H1 (cell line): ENCODE measurements at regions not wholly inside any gene's neighbourhood (a gene's known extent, or its start where the extent isn't known, plus 50 kb on each side); places are given as distances from the start of the nearest gene placed in this dataset.

Experiments used
- CTCF ChIA-PET: fragments of 300-600 bp; sonication (Branson Sonifier 250); formaldehyde crosslinking; loops from one replicate; lab custom pipeline; 2021; ENCODE audit not compliant: partially characterized antibody; lab: Charles Lee
- POLR2A ChIA-PET: fragments of 300-600 bp; sonication (Branson Sonifier 250); formaldehyde crosslinking; loops from one replicate; lab custom pipeline; 2021; ENCODE audit warnings: inconsistent platforms; ENCODE audit not compliant: partially characterized antibody; lab: Charles Lee
- DNase-seq, 2 experiments: peaks; one replicate each; pipeline versions ENCODE4 v3.0.0 to v3.0.0-alpha.2; 2010 to 2022; ENCODE audit warnings: low spot score in 2 of 2, low read depth in 1 of 2, mixed read lengths in 1 of 2
- FAIRE-seq: peaks from 2 replicates; lab custom pipeline; 2011; peaks lifted over from hg19 to GRCh38; lab: Jason Lieb, UNC
- H2AFZ ChIP-seq: 2 replicates; pipeline ENCODE4 v1.8.1; 2012; ENCODE audit warnings: low read length, inconsistent platforms
- H2AK5ac ChIP-seq: 2 replicates; pipeline ENCODE4 v1.6.1; 2013; ENCODE audit warnings: low read depth, low read length
- H2BK120ac ChIP-seq: replicated peaks from 2 replicates; pipeline ENCODE3; 2013; ENCODE audit warnings: low read depth, low read length, inconsistent platforms
- H2BK12ac ChIP-seq: 2 replicates; pipeline ENCODE4 v1.6.1; 2013; ENCODE audit warnings: low read depth, low read length
- H2BK15ac ChIP-seq: 2 replicates; pipeline ENCODE4 v1.6.1; 2013; ENCODE audit warnings: low read length
- H2BK20ac ChIP-seq: 2 replicates; pipeline ENCODE4 v1.6.1; 2013; ENCODE audit warnings: low read length
- H2BK5ac ChIP-seq: 2 replicates; pipeline ENCODE4 v1.6.1; 2013; ENCODE audit warnings: low read depth, low read length
- H3K14ac ChIP-seq: 2 replicates; pipeline ENCODE4 v1.6.1; 2013; ENCODE audit warnings: inconsistent platforms; ENCODE audit not compliant: insufficient read length
- H3K18ac ChIP-seq: 2 replicates; pipeline ENCODE4 v1.6.1; 2013; ENCODE audit warnings: low read length; ENCODE audit errors: extremely low read depth
- H3K23ac ChIP-seq: 2 replicates; pipeline ENCODE4 v1.6.1; 2013; ENCODE audit warnings: inconsistent platforms; ENCODE audit not compliant: insufficient read length
- H3K23me2 ChIP-seq: 2 replicates; pipeline ENCODE4 v1.6.1; 2013; ENCODE audit warnings: low read depth, low read length
- H3K27ac ChIP-seq: 2 replicates; pipeline ENCODE4 v1.6.1; 2011; ENCODE audit warnings: low read depth, low read length, inconsistent platforms
- H3K27me3 ChIP-seq, 4 experiments: replicated peaks in 1 of 4; 1 replicate in 1 of 4; 2 replicates in 3 of 4; pipeline versions ENCODE4 v1.6.1 to v1.8.1; 2011 to 2013; ENCODE audit warnings: low read length in 3 of 4, mild to moderate bottlenecking in 3 of 4, inconsistent platforms in 2 of 4, mixed read lengths in 2 of 4, moderate library complexity in 1 of 4; ENCODE audit not compliant: control insufficient read depth in 3 of 4, insufficient read depth in 3 of 4; ENCODE audit errors: extremely low read depth in 1 of 4
- H3K36me3 ChIP-seq, 4 experiments: 2 replicates each; pipeline versions ENCODE4 v1.6.1 to v1.8.1; 2011 to 2013; ENCODE audit warnings: mild to moderate bottlenecking in 4 of 4, low read length in 3 of 4, moderate library complexity in 2 of 4, control low read depth in 1 of 4, inconsistent platforms in 1 of 4; ENCODE audit not compliant: insufficient read depth in 4 of 4, control insufficient read depth in 2 of 4
- H3K4ac ChIP-seq: replicated peaks from 2 replicates; pipeline ENCODE3; 2013; ENCODE audit warnings: low read length, low read depth, mixed read lengths, inconsistent platforms; ENCODE audit not compliant: insufficient read length
- H3K4me1 ChIP-seq, 4 experiments: replicated peaks in 1 of 4; 1 replicate in 1 of 4; 2 replicates in 3 of 4; pipeline versions ENCODE4 v1.6.1 to v1.8.1; 2011 to 2013; ENCODE audit warnings: low read length in 3 of 4, inconsistent platforms in 2 of 4, mixed read lengths in 1 of 4; ENCODE audit not compliant: insufficient read depth in 4 of 4, control insufficient read depth in 3 of 4
- H3K4me2 ChIP-seq, 2 experiments: 2 replicates each; pipeline versions ENCODE4 v1.6.1 to v1.8.1; 2011 to 2013; ENCODE audit warnings: low read depth in 2 of 2, low read length in 2 of 2, control low read depth in 1 of 2, inconsistent platforms in 1 of 2, mild to moderate bottlenecking in 1 of 2; ENCODE audit not compliant: insufficient read depth in 1 of 2
- H3K4me3 ChIP-seq, 4 experiments: fragments of 200-600, 300-600 bp in 1 of 4; sonication (generic), shearing (Covaris generic), sonication (Bioruptor Twin) in 1 of 4; 2 replicates each; pipeline versions ENCODE4 v1.5.1 to v1.8.1; 2011 to 2016; ENCODE audit warnings: low read length in 4 of 4, low read depth in 3 of 4, control low read depth in 2 of 4, inconsistent platforms in 2 of 4, mild to moderate bottlenecking in 2 of 4, mixed read lengths in 1 of 4, moderate library complexity in 1 of 4; ENCODE audit not compliant: insufficient read depth in 2 of 4; ENCODE audit errors: extremely low read depth in 1 of 4
- H3K56ac ChIP-seq: replicated peaks from 2 replicates; pipeline ENCODE3; 2013; ENCODE audit warnings: low read depth, mild to moderate bottlenecking, mixed read lengths, low read length, inconsistent platforms; ENCODE audit not compliant: insufficient read length
- H3K79me1 ChIP-seq: 2 replicates; pipeline ENCODE4 v1.6.1; 2013; ENCODE audit warnings: low read depth, low read length, control low read depth
- H3K79me2 ChIP-seq, 2 experiments: 2 replicates each; pipeline versions ENCODE4 v1.6.1 to v1.8.1; 2012 to 2013; ENCODE audit warnings: low read length in 2 of 2, mild to moderate bottlenecking in 2 of 2, inconsistent platforms in 1 of 2; ENCODE audit not compliant: insufficient read depth in 2 of 2, control insufficient read depth in 1 of 2
- H3K9ac ChIP-seq, 4 experiments: replicated peaks in 1 of 4; 1 replicate in 1 of 4; 2 replicates in 3 of 4; pipeline versions ENCODE4 v1.6.1 to v1.8.1; 2011 to 2013; ENCODE audit warnings: low read depth in 3 of 4, low read length in 3 of 4, control low read depth in 2 of 4, mild to moderate bottlenecking in 2 of 4, moderate library complexity in 2 of 4, inconsistent platforms in 1 of 4; ENCODE audit errors: extremely low read depth in 1 of 4
- H3K9me3 ChIP-seq, 2 experiments: 2 replicates each; pipeline versions ENCODE4 v1.6.1 to v1.8.1; 2012 to 2013; ENCODE audit warnings: mild to moderate bottlenecking in 2 of 2, moderate library complexity in 2 of 2, control low read depth in 1 of 2, inconsistent platforms in 1 of 2, low read depth in 1 of 2, low read length in 1 of 2, mixed read lengths in 1 of 2; ENCODE audit not compliant: insufficient read depth in 2 of 2
- H4K20me1 ChIP-seq, 2 experiments: replicated peaks in 1 of 2; 2 replicates each; pipeline versions ENCODE3 to v1.8.1; 2011 to 2013; ENCODE audit warnings: inconsistent platforms in 2 of 2, low read length in 2 of 2, mild to moderate bottlenecking in 1 of 2; ENCODE audit not compliant: insufficient read depth in 2 of 2, control insufficient read depth in 1 of 2
- H4K5ac ChIP-seq: 2 replicates; pipeline ENCODE4 v1.6.1; 2013; ENCODE audit warnings: low read length, low read depth, mixed read lengths, inconsistent platforms; ENCODE audit not compliant: insufficient read length
- H4K8ac ChIP-seq: 2 replicates; pipeline ENCODE4 v1.8.0; 2013; ENCODE audit warnings: mild to moderate bottlenecking, moderate library complexity, low read length, inconsistent platforms; ENCODE audit not compliant: insufficient read depth; ENCODE audit errors: extremely low read depth
- H4K91ac ChIP-seq: replicated peaks from 2 replicates; pipeline ENCODE3; 2013; ENCODE audit warnings: low read length, mixed read lengths, inconsistent platforms; ENCODE audit not compliant: insufficient read length
- BCL11A ChIP-seq, 2 experiments: IDR thresholded peaks; one replicate each; pipeline ENCODE4 v1.6.1; 2011; ENCODE audit warnings: low read depth in 2 of 2, low read length in 2 of 2, mild to moderate bottlenecking in 2 of 2
- BRCA1 ChIP-seq: IDR thresholded peaks from 2 replicates; pipeline ENCODE4 v1.6.1; 2012; ENCODE audit warnings: low read depth, low read length, improper control_type of control experiment
- CBX8 ChIP-seq: fragments of 300-800, 300-1000 bp; sonication (generic); IDR thresholded peaks from 2 replicates; pipeline ENCODE4 v1.7.1; 2016; ENCODE audit warnings: low read depth, low read length, borderline replicate concordance
- POLR2AphosphoS5 ChIP-seq: IDR thresholded peaks from 2 replicates; pipeline ENCODE4 v1.6.1; 2011; ENCODE audit warnings: low read depth, low read length
- RFX5 ChIP-seq: IDR thresholded peaks from 2 replicates; pipeline ENCODE4 v1.6.1; 2011; ENCODE audit warnings: low read depth, low read length, improper control_type of control experiment, borderline replicate concordance
- RNF2 ChIP-seq: fragments of 200-900, 300-1000 bp; sonication (generic); IDR thresholded peaks from 2 replicates; pipeline ENCODE4 v1.7.1; 2016; ENCODE audit warnings: borderline replicate concordance, low read depth, mild to moderate bottlenecking, antibody characterized with exemption, low read length; ENCODE audit not compliant: poor library complexity, severe bottlenecking; ENCODE audit errors: missing control alignments
- SIN3A ChIP-seq, 2 experiments: IDR thresholded peaks in 1 of 2; conservative IDR thresholded peaks in 1 of 2; 2 replicates each; pipeline ENCODE4 v1.6.1; 2011 to 2012; ENCODE audit warnings: low read length in 2 of 2, improper control_type of control experiment in 1 of 2, low read depth in 1 of 2, mild to moderate bottlenecking in 1 of 2
- SIX5 ChIP-seq: IDR thresholded peaks from 2 replicates; pipeline ENCODE4 v1.6.1; 2011; ENCODE audit warnings: mild to moderate bottlenecking, low read depth, low read length
- SP2 ChIP-seq: IDR thresholded peaks from 2 replicates; pipeline ENCODE4 v1.6.1; 2012; ENCODE audit warnings: mild to moderate bottlenecking, low read length, inconsistent platforms
- SP4 ChIP-seq: IDR thresholded peaks from 2 replicates; pipeline ENCODE4 v1.6.1; 2012; ENCODE audit warnings: low read length, inconsistent platforms
- SRF ChIP-seq: IDR thresholded peaks from 2 replicates; pipeline ENCODE4 v1.6.1; 2011; ENCODE audit warnings: mild to moderate bottlenecking, low read depth, low read length, moderate library complexity
- WGBS, 2 experiments: shearing (Covaris generic) in 1 of 2; methylation state at CpG; one replicate each; pipeline versions ENCODE4 v1.1.6 to v1.1.7; 2013 to 2015; ENCODE audit warnings: low lambda C conversion rate in 2 of 2, mixed read lengths in 2 of 2, inconsistent platforms in 1 of 2, low coverage in 1 of 2, missing lambda C conversion rate in 1 of 2; ENCODE audit not compliant: insufficient replicate concordance in 2 of 2, insufficient coverage in 1 of 2, insufficient read length in 1 of 2; ENCODE audit errors: extremely low coverage in 1 of 2, missing lambda C conversion rate in 1 of 2; 5-methylcytosine and 5-hydroxymethylcytosine counted together

DNA sequence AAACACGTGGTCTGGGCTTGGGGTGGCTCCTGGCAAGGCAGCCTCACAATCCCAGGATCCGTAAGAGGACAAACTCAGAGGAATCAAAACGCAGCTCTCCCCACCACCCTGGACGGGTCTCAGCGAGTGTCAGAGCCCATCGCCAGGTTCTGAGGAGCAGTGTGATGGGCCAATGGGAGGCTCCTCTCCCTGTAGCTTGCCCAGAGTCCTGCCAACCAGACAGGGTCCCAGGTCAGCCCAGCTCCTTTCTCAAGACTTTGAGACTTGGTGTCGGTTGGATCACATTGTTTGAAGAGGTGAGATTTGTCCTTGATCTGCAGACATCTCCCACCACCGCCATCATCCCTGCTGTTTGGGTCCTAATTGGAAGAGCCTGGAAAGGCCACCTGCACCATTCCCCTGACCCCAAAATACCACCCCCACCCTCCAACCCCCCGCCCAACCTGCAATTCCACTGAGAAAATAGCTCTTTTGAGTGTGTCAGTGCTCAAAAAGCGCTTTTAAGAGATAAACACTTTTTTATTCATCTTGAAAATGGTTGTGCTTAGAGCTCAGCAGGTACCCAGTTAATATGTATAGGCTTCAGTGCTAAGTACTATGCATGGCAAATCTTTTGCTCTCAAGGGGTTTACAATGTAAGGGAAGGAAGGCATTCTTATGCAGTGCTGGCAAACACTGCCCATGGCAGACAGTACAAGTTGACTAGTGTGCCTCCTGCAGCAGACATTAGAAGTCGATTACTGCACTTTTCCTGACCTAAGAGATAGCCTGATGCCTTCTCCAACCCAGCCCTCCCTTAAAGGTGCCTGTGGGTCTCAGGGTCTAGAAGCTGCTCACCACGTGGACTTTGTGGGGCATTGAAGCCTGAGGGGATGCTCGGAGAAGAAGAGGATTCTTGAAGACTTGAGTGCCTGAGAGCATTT, 50.6 kb downstream of the GLI2 start:
- H3K23me2 ChIP-seq: no peaks in the 10 kb centered on the region; the same call in 1 of the 2 replicates
- no peak overlapping the region for H3K14ac ChIP-seq
- H2BK15ac ChIP-seq: peak overlapping the region; percentile 54
- CTCF ChIA-PET: interaction anchor here (0.8 to 3.0 kb wide), 8 partner anchors 14 to 173 kb away, joined by 3 to 14 read pairs (median 6); partner anchors contain the start of gene GLI2
- peak overlapping the region; percentile 99 for H2BK5ac ChIP-seq
- no peaks in the 10 kb centered on the region for H3K27me3 ChIP-seq
- no peak overlapping the region for H2AFZ ChIP-seq
- H3K36me3 ChIP-seq: no peaks in the 10 kb centered on the region
- FAIRE-seq (peak; percentile 98), DNase-seq (peak; percentile 64 to 68)
- peak overlapping the region; percentile 99; the same call in 1 of the 2 replicates for H3K18ac ChIP-seq
- peak overlapping the region; percentile 27 for H4K5ac ChIP-seq
- POLR2A ChIA-PET: interaction anchor here (1.0 to 3.9 kb wide), 8 partner anchors 11 to 289 kb away, joined by 3 to 31 read pairs (median 8); no protein-coding TSS in a partner anchor
- peak overlapping the region; percentile 47; the same call in 1 of the 2 replicates for H4K8ac ChIP-seq
- H3K4me3 ChIP-seq: 0 out of 8 replicates have a peak overlapping the region, but pooled peaks of 1 of the 4 experiments have one; percentile 13
- peaks cover 14% of the 10 kb centered on the region; the same call in 1 of the 2 replicates for H3K79me1 ChIP-seq
- peak overlapping the region in 2 of 4 experiments; percentile 42; a peak in 2 of 7 replicates for H3K9ac ChIP-seq
- no peak overlapping the region for H3K23ac ChIP-seq
- H3K9me3 ChIP-seq: no peaks in the 10 kb centered on the region
- H3K56ac ChIP-seq: peak overlapping the region; percentile 43
- peak overlapping the region; percentile 18 for H2BK120ac ChIP-seq
- peak overlapping the region; percentile 98 for H4K91ac ChIP-seq
- no peak overlapping the region; the same call in 1 of the 2 replicates for H3K27ac ChIP-seq
- H2BK12ac ChIP-seq: peak overlapping the region; percentile 96
- H3K4me1 ChIP-seq: peaks cover 14 to 62% (median 50%) of the 10 kb centered on the region in 4 experiments
- peak overlapping the region; percentile 96 for H2AK5ac ChIP-seq
- peak overlapping the region; percentile 28 to 44 for H3K4me2 ChIP-seq
- H3K79me2 ChIP-seq: peaks cover 3 to 86% of the 10 kb centered on the region in 2 experiments
- H2BK20ac ChIP-seq: peak overlapping the region; percentile 99
- H3K4ac ChIP-seq: peak overlapping the region; percentile 86
- peaks cover 3 to 7% of the 10 kb centered on the region in 2 experiments for H4K20me1 ChIP-seq
- 19% methylated on average over 12 of the region's 13 CpGs; no CpG with 5 or more reads in 1 of the 2 experiments for WGBS, 2 experiments
- TF ChIP-seq SP4 (0 out of 2 replicates have a peak, but pooled peaks have one; percentile 57), SP2 (no peak), RFX5 (no peak), CBX8 (no peak), BRCA1 (no peak), SIN3A (conservative IDR thresholded peaks at IDR 0.05 in 1 of 2, IDR thresholded peaks at IDR 0.05 in 1 of 2; ENCODE audit: low read depth in 1 of 2, low read length in 2 of 2) (peak; percentile 47 to 74; a peak in 2 of 4 replicates), BCL11A (IDR thresholded peaks at IDR 0.05; ENCODE audit: low read depth in 2 of 2, low read length in 2 of 2) (no peak), RNF2 (no peak), SRF (peak; percentile 87), POLR2AphosphoS5 (no peak), SIX5 (no peak)
